HUES48 (cell line): ENCODE measurements at regions not wholly inside any gene's neighbourhood (a gene's known extent, or its start where the extent isn't known, plus 50 kb on each side); places are given as distances from the start of the nearest gene placed in this dataset.
A peak's percentile ranks its signal among the peaks of the same experiment; 100 is the strongest.

Source experiments
- H3K27ac ChIP-seq: one replicate; pipeline ENCODE4 v1.7.0; 2013; ENCODE audit warnings: low read depth, low read length, inconsistent platforms
- H3K27me3 ChIP-seq: 2 replicates; pipeline ENCODE4 v1.6.1; 2013; ENCODE audit warnings: mild to moderate bottlenecking, low read length; ENCODE audit not compliant: control insufficient read depth, insufficient read depth
- H3K36me3 ChIP-seq: 2 replicates; pipeline ENCODE4 v1.6.1; 2013; ENCODE audit warnings: low read length; ENCODE audit not compliant: control insufficient read depth, insufficient read depth
- H3K4me1 ChIP-seq: 2 replicates; pipeline ENCODE4 v1.6.1; 2013; ENCODE audit warnings: mild to moderate bottlenecking, low read length; ENCODE audit not compliant: control insufficient read depth, insufficient read depth
- H3K4me3 ChIP-seq: 2 replicates; pipeline ENCODE4 v1.5.1; 2013; ENCODE audit warnings: mild to moderate bottlenecking, low read depth, low read length
- H3K9ac ChIP-seq: 2 replicates; pipeline ENCODE4 v1.6.1; 2013; ENCODE audit warnings: mild to moderate bottlenecking, low read depth, low read length, moderate library complexity
- H3K9me3 ChIP-seq: 2 replicates; pipeline ENCODE4 v1.6.1; 2013; ENCODE audit warnings: low read length; ENCODE audit not compliant: control insufficient read depth, insufficient read depth

DNA sequence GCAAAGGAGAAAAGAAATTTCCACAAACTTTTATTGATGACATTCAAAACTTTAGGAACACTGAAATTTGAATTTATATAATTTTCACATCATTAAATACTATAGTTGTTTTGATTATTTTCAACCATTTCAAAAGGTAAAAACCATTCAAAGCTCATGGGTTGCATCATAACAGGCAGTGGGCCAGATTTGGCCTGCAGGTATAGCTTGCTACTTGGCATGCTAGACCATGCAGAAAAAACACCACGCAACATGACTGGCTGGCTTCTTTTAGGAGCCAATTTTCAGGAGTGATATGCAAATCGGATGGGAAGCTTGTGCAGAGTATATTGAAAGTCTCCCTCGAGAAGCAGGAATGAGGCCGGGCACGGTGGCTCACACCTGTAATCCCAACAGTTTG is 144.8 kb downstream of the GLUL start:
- Histone ChIP-seq H3K4me1 (no peaks in the 10 kb centered on the region), H3K27ac (no peak overlapping the region), H3K9me3 (no peaks in the 10 kb centered on the region), H3K9ac (no peak overlapping the region), H3K27me3 (no peaks in the 10 kb centered on the region; the same call in 1 of the 2 replicates), H3K4me3 (no peak overlapping the region), H3K36me3 (no peaks in the 10 kb centered on the region)

DNA sequence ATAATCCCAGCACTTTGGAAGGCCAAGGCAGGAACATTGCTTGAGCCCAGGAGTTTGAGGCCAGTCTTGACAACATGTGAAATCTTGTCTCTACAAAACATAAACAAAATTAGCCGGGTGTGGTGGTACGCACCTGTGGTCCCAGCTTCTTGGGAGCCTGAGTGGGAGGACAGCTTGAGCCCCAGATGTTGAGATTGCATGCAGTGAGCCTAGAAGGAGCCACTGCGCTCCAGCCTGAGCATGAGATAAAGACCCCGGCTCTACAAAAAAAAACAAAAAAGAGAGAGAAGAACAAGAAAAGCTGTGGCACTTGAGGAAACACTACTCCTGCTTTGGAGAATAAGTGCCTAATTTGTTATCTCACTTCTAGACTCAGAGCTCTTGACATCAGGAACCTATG is 146.6 kb downstream of the GLUL start:
- H3K9ac ChIP-seq, result no peak overlapping the region
- H3K27me3 ChIP-seq, result no peaks in the 10 kb centered on the region; the same call in 1 of the 2 replicates
- no peaks in the 10 kb centered on the region for H3K4me1 ChIP-seq

DNA sequence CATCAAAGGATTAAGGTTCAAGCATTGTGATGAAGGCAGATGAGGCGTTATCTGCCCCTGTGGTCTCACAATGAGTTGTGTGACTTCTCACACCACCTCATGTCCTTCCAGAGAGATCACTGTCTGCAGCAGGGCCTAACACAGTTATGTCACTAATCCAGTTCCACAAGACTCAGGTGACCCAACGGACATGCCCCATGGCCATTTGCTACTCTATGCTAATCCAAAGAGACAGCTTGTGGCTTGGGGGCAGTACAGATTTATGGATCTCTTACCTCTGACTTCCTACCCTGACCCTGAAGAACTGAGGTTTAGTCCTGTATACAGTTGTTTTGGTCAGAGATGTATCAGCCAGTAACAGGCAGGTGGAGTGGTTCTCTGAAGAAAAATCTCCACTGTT is 147.1 kb downstream of the GLUL start:
- H3K9ac ChIP-seq, result no peak overlapping the region
- no peaks in the 10 kb centered on the region for H3K36me3 ChIP-seq
- no peak overlapping the region for H3K4me3 ChIP-seq
- H3K27ac ChIP-seq, result no peak overlapping the region
- H3K4me1 ChIP-seq, result no peaks in the 10 kb centered on the region
- no peaks in the 10 kb centered on the region; the same call in 1 of the 2 replicates for H3K27me3 ChIP-seq
- H3K9me3 ChIP-seq, result no peaks in the 10 kb centered on the region

More for the DNA sequence above, 146.6 kb downstream of the GLUL start:
- no peaks in the 10 kb centered on the region for H3K9me3 ChIP-seq
- H3K27ac ChIP-seq, result no peak overlapping the region
- H3K4me3 ChIP-seq, result no peak overlapping the region
- H3K36me3 ChIP-seq, result no peaks in the 10 kb centered on the region

DNA sequence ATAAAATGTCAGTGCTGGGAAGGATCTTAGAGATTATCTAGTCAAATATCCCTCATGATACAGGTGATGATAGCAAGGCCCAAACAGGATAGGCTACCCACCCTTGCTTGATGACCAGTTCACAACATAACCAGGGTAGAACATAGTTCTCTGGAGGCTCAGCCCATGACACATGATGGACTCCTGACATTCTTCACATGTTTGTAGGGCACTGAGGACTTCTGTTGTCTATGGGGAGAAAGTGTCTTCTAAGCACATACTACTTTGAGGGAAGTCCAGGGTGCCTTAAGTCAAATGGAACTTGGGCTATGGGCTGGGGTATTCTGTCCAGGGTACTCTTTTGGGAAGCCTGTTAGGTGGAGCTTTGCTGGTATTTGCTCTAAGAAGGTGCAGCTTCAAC is 148.9 kb downstream of the GLUL start:
- Histone ChIP-seq H3K9ac (no peak overlapping the region), H3K27me3 (no peaks in the 10 kb centered on the region; the same call in 1 of the 2 replicates), H3K4me3 (no peak overlapping the region), H3K4me1 (no peaks in the 10 kb centered on the region), H3K36me3 (no peaks in the 10 kb centered on the region), H3K27ac (no peak overlapping the region), H3K9me3 (no peaks in the 10 kb centered on the region)

DNA sequence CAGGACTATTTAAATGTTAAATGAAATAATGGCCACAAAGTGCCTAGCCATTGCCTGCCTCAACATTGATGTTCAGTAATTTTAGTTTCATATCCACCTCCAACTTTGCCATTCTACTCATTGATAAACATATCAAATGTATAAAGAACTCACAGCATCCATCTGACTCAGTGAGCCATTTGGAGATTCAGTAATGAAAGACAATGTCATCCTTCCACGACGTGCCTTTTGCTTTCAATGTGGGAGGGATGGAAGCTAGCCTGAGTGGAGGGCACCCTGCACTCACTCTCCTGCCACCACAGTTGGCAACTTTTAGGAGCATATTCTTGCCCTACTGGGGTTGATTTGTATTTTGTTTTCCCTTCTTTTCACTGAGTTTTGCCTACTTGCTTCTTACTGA is 151.5 kb downstream of the GLUL start:
- Histone ChIP-seq H3K27me3 (no peaks in the 10 kb centered on the region; the same call in 1 of the 2 replicates), H3K9me3 (no peaks in the 10 kb centered on the region), H3K4me3 (no peak overlapping the region), H3K36me3 (no peaks in the 10 kb centered on the region), H3K27ac (no peak overlapping the region), H3K4me1 (peaks cover 5% of the 10 kb centered on the region; the same call in 1 of the 2 replicates), H3K9ac (no peak overlapping the region)

DNA sequence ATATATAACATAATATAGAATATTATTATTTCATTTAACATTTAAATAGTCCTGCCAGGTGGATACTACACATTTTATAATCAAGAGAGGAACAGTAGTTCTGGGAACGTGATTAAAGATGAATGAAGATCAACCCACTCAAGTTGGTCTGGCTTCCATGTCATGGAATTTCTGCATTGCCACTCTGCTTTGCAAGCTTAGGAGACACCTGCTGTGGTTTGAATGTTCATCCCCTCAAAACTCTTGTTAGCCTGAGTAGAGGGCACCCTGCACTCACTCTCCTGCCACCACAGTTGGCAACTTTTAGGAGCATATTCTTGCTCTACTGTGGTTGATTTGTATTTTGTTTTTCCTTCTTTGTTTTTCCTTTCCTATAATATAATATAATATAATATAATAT is 153.2 kb downstream of the GLUL start:
- no peaks in the 10 kb centered on the region; the same call in 1 of the 2 replicates for H3K27me3 ChIP-seq
- peaks cover 5% of the 10 kb centered on the region; the same call in 1 of the 2 replicates for H3K4me1 ChIP-seq
- no peaks in the 10 kb centered on the region for H3K9me3 ChIP-seq
- H3K36me3 ChIP-seq, result no peaks in the 10 kb centered on the region
- H3K4me3 ChIP-seq, result no peak overlapping the region
- H3K27ac ChIP-seq, result no peak overlapping the region
- H3K9ac ChIP-seq, result no peak overlapping the region

DNA sequence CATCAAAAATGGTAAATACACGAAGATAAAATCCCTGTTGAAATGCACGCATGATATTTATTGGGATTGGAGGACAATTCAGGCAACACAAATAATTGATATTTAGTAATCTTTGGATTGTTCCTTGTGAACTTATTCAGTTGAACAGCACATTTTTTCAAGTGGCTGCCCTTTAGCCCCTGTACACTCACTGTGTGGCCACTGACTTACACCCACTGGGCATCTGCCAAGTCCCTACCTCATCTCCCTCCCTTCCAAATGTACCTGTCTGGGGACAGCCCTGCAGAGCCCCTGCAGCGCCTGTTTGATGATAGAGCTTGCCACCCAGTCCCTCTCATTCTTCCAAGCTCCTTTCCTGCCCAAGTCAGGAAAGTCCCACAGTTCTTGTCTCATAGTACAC is 154.3 kb downstream of the GLUL start:
- no peaks in the 10 kb centered on the region for H3K36me3 ChIP-seq
- no peak overlapping the region for H3K9ac ChIP-seq
- H3K27me3 ChIP-seq, result no peaks in the 10 kb centered on the region
- H3K27ac ChIP-seq, result no peak overlapping the region
- no peaks in the 10 kb centered on the region for H3K9me3 ChIP-seq
- H3K4me3 ChIP-seq, result no peak overlapping the region
- peaks cover 5% of the 10 kb centered on the region; the same call in 1 of the 2 replicates for H3K4me1 ChIP-seq

DNA sequence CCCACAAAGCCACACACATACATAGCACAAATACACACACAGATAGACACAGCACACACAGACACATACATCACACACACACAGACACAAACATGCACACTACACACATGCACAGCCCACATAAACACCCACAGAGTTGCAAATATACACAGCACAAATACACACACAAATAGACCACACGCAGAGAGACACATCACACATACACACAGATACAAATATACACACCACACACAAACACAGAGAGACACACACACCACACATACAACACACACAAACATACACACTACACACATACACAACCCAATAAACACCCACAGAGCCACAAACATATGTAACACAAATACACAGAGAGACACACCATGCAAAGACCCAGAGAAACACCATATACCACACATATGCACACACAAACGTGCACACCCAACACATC is 154.9 kb downstream of the GLUL start:
- Histone ChIP-seq H3K27me3 (no peaks in the 10 kb centered on the region), H3K4me3 (no peak overlapping the region), H3K9me3 (no peaks in the 10 kb centered on the region), H3K4me1 (peaks cover 5% of the 10 kb centered on the region; the same call in 1 of the 2 replicates), H3K36me3 (no peaks in the 10 kb centered on the region), H3K9ac (no peak overlapping the region), H3K27ac (no peak overlapping the region)

DNA sequence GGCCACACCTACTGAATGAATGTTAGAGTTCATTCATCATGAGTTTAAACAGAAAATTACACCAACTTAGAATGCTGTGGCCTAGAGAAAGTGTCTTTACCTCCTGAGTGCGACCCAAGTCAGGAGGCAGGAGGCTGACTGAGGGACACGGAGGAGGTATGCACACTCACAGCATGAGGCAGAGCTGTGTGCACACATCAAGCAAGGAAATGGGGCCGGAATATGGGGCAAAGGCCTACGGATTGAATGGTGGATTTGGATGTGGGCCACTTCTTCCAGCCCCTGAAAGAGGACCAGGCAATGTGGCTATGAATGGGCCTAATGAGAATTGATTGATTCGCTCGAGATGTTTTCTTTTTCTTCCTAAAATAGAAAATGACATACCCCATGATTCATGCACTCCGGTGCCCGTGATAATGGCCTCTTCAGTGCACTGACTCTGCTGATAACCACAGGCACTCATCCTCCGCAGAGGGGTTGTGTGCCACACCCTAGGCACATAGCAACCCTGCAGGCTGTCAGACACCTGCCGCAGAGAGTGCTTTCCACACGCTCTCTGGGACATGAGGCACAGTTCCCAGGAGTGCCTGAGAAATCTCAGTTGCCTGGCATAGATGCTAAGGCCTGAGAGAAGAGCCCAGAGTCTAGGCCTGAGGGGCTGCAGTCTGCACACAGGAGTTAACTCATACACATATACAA is 155.5 kb downstream of the GLUL start:
- Histone ChIP-seq H3K9ac (no peak overlapping the region), H3K4me1 (peaks cover 5% of the 10 kb centered on the region; the same call in 1 of the 2 replicates), H3K36me3 (no peaks in the 10 kb centered on the region), H3K4me3 (no peak overlapping the region), H3K27ac (no peak overlapping the region), H3K9me3 (no peaks in the 10 kb centered on the region), H3K27me3 (no peaks in the 10 kb centered on the region)

DNA sequence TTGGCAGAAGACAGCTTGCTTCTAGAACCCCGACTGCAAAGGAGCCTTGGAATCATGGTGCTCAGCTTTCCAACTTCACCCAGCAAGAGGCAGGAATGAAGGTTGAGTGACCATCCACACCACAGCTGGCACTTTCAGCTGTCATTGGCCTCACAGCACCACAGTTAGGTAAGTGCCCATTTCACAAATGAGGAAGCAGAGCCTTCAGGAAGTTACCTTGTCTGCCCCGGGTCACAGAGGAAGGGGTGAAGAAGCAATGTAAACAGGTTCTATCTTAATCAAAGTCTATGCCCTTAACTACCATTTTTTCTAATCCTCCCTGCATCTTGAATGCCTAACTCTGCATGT is 156.0 kb downstream of the GLUL start:
- no peak overlapping the region for H3K4me3 ChIP-seq
- no peak overlapping the region for H3K9ac ChIP-seq
- H3K27ac ChIP-seq, result no peak overlapping the region
- no peaks in the 10 kb centered on the region for H3K27me3 ChIP-seq
- H3K4me1 ChIP-seq, result peaks cover 5% of the 10 kb centered on the region; the same call in 1 of the 2 replicates
- no peaks in the 10 kb centered on the region for H3K9me3 ChIP-seq
- H3K36me3 ChIP-seq, result no peaks in the 10 kb centered on the region

DNA sequence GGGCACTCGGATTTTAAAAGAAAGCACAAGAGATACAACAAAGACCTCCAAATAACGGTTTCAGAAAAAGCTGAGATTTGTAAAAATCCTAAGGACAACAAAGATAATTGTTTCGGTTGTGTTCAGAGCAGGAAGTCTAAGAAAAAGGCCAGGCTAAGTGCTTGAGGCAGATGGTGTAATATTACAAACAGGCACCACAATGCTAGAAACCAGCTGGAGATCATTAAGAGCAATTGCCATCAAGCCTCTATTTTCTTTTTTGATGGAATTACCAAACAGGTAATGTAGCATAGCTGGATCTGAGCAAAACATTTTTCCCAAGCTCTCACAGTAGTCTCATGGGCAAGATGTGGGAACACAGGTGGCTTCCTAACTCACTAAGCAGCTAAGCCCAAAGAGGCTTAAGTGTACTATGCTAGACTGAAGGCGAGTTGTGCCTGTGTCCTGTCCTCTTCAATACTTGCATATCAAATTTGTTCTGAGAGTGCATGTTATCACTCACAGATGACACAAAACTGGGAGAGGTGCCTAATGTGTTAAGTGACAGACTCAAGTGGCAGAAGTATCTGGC is 161.6 kb downstream of the GLUL start:
- peaks cover 10% of the 10 kb centered on the region for H3K4me1 ChIP-seq
- H3K4me3 ChIP-seq, result no peak overlapping the region
- H3K9me3 ChIP-seq, result no peaks in the 10 kb centered on the region
- no peaks in the 10 kb centered on the region for H3K36me3 ChIP-seq
- no peaks in the 10 kb centered on the region for H3K27me3 ChIP-seq
- H3K27ac ChIP-seq, result peak overlapping the region; percentile 5
- no peak overlapping the region for H3K9ac ChIP-seq
